ENCODE measurements at regions not wholly inside any gene's neighbourhood (a gene's known extent, or its start where the extent isn't known, plus 50 kb on each side); places are given as distances from the start of the nearest gene placed in this dataset.
"Not testable (repeated sequence)": the region's sequence is repeated elsewhere in the genome, so short reads cannot be mapped to it uniquely, and the experiment has no call there.

GRCh38 chr16:9014389-9014788 is 50.7 kb upstream of the USP7 start:
- Histone ChIP-seq H3K36me3 (replicated peaks in 1 of 2; ENCODE audit: control insufficient read depth in 1 of 2, insufficient read depth in 2 of 2, low read length in 2 of 2) (no peaks in the 10 kb centered on the region), H3K4me3 (replicated peaks in 1 of 3; ENCODE audit: low read depth in 2 of 3, low read length in 3 of 3) (no peak overlapping the region), H3K4me2 (replicated peaks; ENCODE audit: extremely low read depth, low read length, poor library complexity, severe bottlenecking) (no peak overlapping the region), H3K27me3 (ENCODE audit: control insufficient read depth in 2 of 2, insufficient read depth in 2 of 2, low read length in 2 of 2) (peaks cover 0 to 13% of the 10 kb centered on the region in 2 donors), H3K4me1 (ENCODE audit: control insufficient read depth in 1 of 2, insufficient read depth in 2 of 2, low read length in 2 of 2) (no peaks in the 10 kb centered on the region), H3K27ac (ENCODE audit: low read depth in 1 of 2, low read length in 2 of 2) (no peak overlapping the region), H3K9ac (ENCODE audit: insufficient read depth, low read length, poor library complexity, severe bottlenecking) (no peak overlapping the region), H3K79me2 (ENCODE audit: insufficient read depth, low read length) (no peaks in the 10 kb centered on the region), H4K20me1 (ENCODE audit: insufficient read depth, low read length) (no peaks in the 10 kb centered on the region), H2AFZ (ENCODE audit: insufficient read depth, low read depth, low read length, poor library complexity, severe bottlenecking) (no peak overlapping the region), H3K9me3 (replicated peaks in 1 of 2; ENCODE audit: control insufficient read depth in 1 of 2, insufficient read depth in 1 of 2, low read length in 2 of 2) (peaks cover 15 to 19% of the 10 kb centered on the region in 2 donors)
- Mint-ChIP-seq H3K9me3 (peaks cover 8 to 22% (median 16%) of the 10 kb centered on the region in 7 donors), H3K4me3 (no peak overlapping the region), H3K36me3 (peaks cover 0 to 3% of the 10 kb centered on the region in 2 donors), H3K4me1 (peaks cover 3% of the 10 kb centered on the region), H3K27me3 (ENCODE audit: low read depth in 3 of 3) (peaks cover 7 to 21% (median 8%) of the 10 kb centered on the region in 3 donors), H3K27ac (no peak overlapping the region)
- no peak for TF ChIP-seq CTCF (IDR thresholded peaks at IDR 0.05)
- WGBS (ENCODE audit: insufficient coverage) = no CpG with 5 or more reads among the region's 1 CpG
- intact Hi-C loops (cut with micrococcal nuclease) = no loop called here
- no peak for DNase-seq

- H3K27me3 ChIP-seq (ENCODE audit: control insufficient read depth in 2 of 2, insufficient read depth in 2 of 2, low read length in 2 of 2) = peaks cover 0 to 13% of the 10 kb centered on the region in 2 donors
- peaks cover 7 to 20% (median 8%) of the 10 kb centered on the region in 3 donors for H3K27me3 Mint-ChIP-seq (ENCODE audit: low read depth in 3 of 3)
- H3K9me3 ChIP-seq (replicated peaks in 1 of 2; ENCODE audit: control insufficient read depth in 1 of 2, insufficient read depth in 1 of 2, low read length in 2 of 2) = peaks cover 15 to 19% of the 10 kb centered on the region in 2 donors
- no peak overlapping the region for H3K9ac ChIP-seq (ENCODE audit: insufficient read depth, low read length, poor library complexity, severe bottlenecking)
- 94% methylated on average over 3 of the region's 10 CpGs for WGBS (ENCODE audit: insufficient coverage)
- H3K4me2 ChIP-seq (replicated peaks; ENCODE audit: extremely low read depth, low read length, poor library complexity, severe bottlenecking) = no peak overlapping the region
- intact Hi-C loops (cut with micrococcal nuclease) = no loop called here
- no peak overlapping the region for H3K4me3 Mint-ChIP-seq
- H3K36me3 Mint-ChIP-seq = peaks cover 0 to 3% of the 10 kb centered on the region in 2 donors
- no peak for DNase-seq
- H4K20me1 ChIP-seq (ENCODE audit: insufficient read depth, low read length) = no peaks in the 10 kb centered on the region
- no peaks in the 10 kb centered on the region for H3K36me3 ChIP-seq (replicated peaks in 1 of 2; ENCODE audit: control insufficient read depth in 1 of 2, insufficient read depth in 2 of 2, low read length in 2 of 2)
- no peaks in the 10 kb centered on the region for H3K4me1 ChIP-seq (ENCODE audit: control insufficient read depth in 1 of 2, insufficient read depth in 2 of 2, low read length in 2 of 2)
- no peak overlapping the region for H3K27ac ChIP-seq (ENCODE audit: low read depth in 1 of 2, low read length in 2 of 2)
- no peak for TF ChIP-seq CTCF (IDR thresholded peaks at IDR 0.05)
- no peak overlapping the region for H3K4me3 ChIP-seq (replicated peaks in 1 of 3; ENCODE audit: low read depth in 2 of 3, low read length in 3 of 3)
- peak overlapping the region in 1 of 7 donors; percentile 60 for H3K27ac Mint-ChIP-seq
- no peaks in the 10 kb centered on the region for H3K79me2 ChIP-seq (ENCODE audit: insufficient read depth, low read length)
- H3K4me1 Mint-ChIP-seq = peaks cover 3% of the 10 kb centered on the region
- peaks cover 8 to 22% (median 16%) of the 10 kb centered on the region in 7 donors for H3K9me3 Mint-ChIP-seq
- no peak overlapping the region for H2AFZ ChIP-seq (ENCODE audit: insufficient read depth, low read depth, low read length, poor library complexity, severe bottlenecking)
Observed at GRCh38 chr16:9015489-9015888, 51.8 kb upstream of the USP7 start.

- not testable (repeated sequence) for H3K4me3 Mint-ChIP-seq, H3K4me1 Mint-ChIP-seq
Observed at GRCh38 chr16:9016005-9016404, 52.3 kb upstream of the USP7 start.

More at GRCh38 chr16:9016005-9016404, 52.3 kb upstream of the USP7 start:
- H4K20me1 ChIP-seq (ENCODE audit: insufficient read depth, low read length); H3K4me3 ChIP-seq (replicated peaks in 1 of 3; ENCODE audit: low read depth in 2 of 3, low read length in 3 of 3); DNase-seq; H3K36me3 Mint-ChIP-seq; H2AFZ ChIP-seq (ENCODE audit: insufficient read depth, low read depth, low read length, poor library complexity, severe bottlenecking); H3K9ac ChIP-seq (ENCODE audit: insufficient read depth, low read length, poor library complexity, severe bottlenecking); H3K36me3 ChIP-seq (replicated peaks in 1 of 2; ENCODE audit: control insufficient read depth in 1 of 2, insufficient read depth in 2 of 2, low read length in 2 of 2); H3K27ac Mint-ChIP-seq; H3K79me2 ChIP-seq (ENCODE audit: insufficient read depth, low read length); H3K4me1 ChIP-seq (ENCODE audit: control insufficient read depth in 1 of 2, insufficient read depth in 2 of 2, low read length in 2 of 2); H3K27ac ChIP-seq (ENCODE audit: low read depth in 1 of 2, low read length in 2 of 2); intact Hi-C loops (cut with micrococcal nuclease); H3K4me2 ChIP-seq (replicated peaks; ENCODE audit: extremely low read depth, low read length, poor library complexity, severe bottlenecking): not testable (repeated sequence)
- peaks cover 0 to 13% of the 10 kb centered on the region in 2 donors for H3K27me3 ChIP-seq (ENCODE audit: control insufficient read depth in 2 of 2, insufficient read depth in 2 of 2, low read length in 2 of 2)
- Mint-ChIP-seq H3K27me3 (ENCODE audit: low read depth in 3 of 3) (peaks cover 8 to 20% (median 8%) of the 10 kb centered on the region in 3 donors), H3K9me3 (peaks cover 8 to 22% (median 16%) of the 10 kb centered on the region in 7 donors)
- 80% methylated on average over 1 of the region's 1 CpG for WGBS (ENCODE audit: insufficient coverage)
- peaks cover 15 to 19% of the 10 kb centered on the region in 2 donors for H3K9me3 ChIP-seq (replicated peaks in 1 of 2; ENCODE audit: control insufficient read depth in 1 of 2, insufficient read depth in 1 of 2, low read length in 2 of 2)
